ENCODE measurements at regions not wholly inside any gene's neighbourhood (a gene's known extent, or its start where the extent isn't known, plus 50 kb on each side); places are given as distances from the start of the nearest gene placed in this dataset.

- H3K27me3 ChIP-seq, result no peaks in the 10 kb centered on the region
- no peak for TF ChIP-seq EP300 (IDR thresholded peaks at IDR 0.05; ENCODE audit: low read depth)
- no peak for TF ChIP-seq POLR2A (IDR thresholded peaks at IDR 0.05)
- TF ChIP-seq CTCF (IDR thresholded peaks at IDR 0.05), result no peak
- TF ChIP-seq POLR2AphosphoS5 (IDR thresholded peaks at IDR 0.05), result no peak
- whole genome bisulfite sequencing, 2 donors (ENCODE audit: low coverage in 1 of 2), result 80% methylated on average over 2 of the region's 2 CpGs; no CpG with 5 or more reads in 1 of the 2 donors
- no peak overlapping the region for H3K27ac ChIP-seq
- no peaks in the 10 kb centered on the region for H3K4me1 ChIP-seq
- no peak for DNase-seq
- no peaks in the 10 kb centered on the region for H3K36me3 ChIP-seq
- in situ Hi-C loops (cut with MboI; ENCODE audit: low pct_ligation_motif_present in 1 of 4, low pct_unique_long_range_greater_than_20kb in 1 of 4, low sequenced_read_pairs in 3 of 4) (no loop called here), intact Hi-C loops (cut with DNase I; ENCODE audit: low total_unique reads) (no loop called here)
- H3K9me3 ChIP-seq, result no peaks in the 10 kb centered on the region
- no peak overlapping the region for H3K4me3 ChIP-seq
Observed at GRCh38 chr1:55592122-55592521, 377.0 kb upstream of the USP24 start.

- no peak overlapping the region for H3K4me3 ChIP-seq
- TF ChIP-seq POLR2AphosphoS5 (IDR thresholded peaks at IDR 0.05), result peak in 1 of 3 donors; percentile 16
- TF ChIP-seq EP300 (IDR thresholded peaks at IDR 0.05; ENCODE audit: low read depth), result no peak
- 65 to 74% methylated on average over 3 to 7 of the region's 7 CpGs for WGBS, 2 donors (ENCODE audit: low coverage in 1 of 2)
- no peaks in the 10 kb centered on the region for H3K4me1 ChIP-seq
- H3K9me3 ChIP-seq, result no peaks in the 10 kb centered on the region
- no peaks in the 10 kb centered on the region for H3K36me3 ChIP-seq
- H3K27me3 ChIP-seq, result no peaks in the 10 kb centered on the region
- DNase-seq, result no peak
- intact Hi-C loops (cut with DNase I; ENCODE audit: low total_unique reads) (no loop called here), in situ Hi-C loops (cut with MboI; ENCODE audit: low pct_ligation_motif_present in 1 of 4, low pct_unique_long_range_greater_than_20kb in 1 of 4, low sequenced_read_pairs in 3 of 4) (no loop called here)
- H3K27ac ChIP-seq, result peak overlapping the region in 3 of 4 donors; percentile 21 to 63 (median 34)
Observed at GRCh38 chr1:55589671-55590297, 374.6 kb upstream of the USP24 start.

GRCh38 chr1:55588309-55588708 lies 373.1 kb upstream of the USP24 start:
- DNase-seq, result no peak
- Histone ChIP-seq H3K27me3 (no peaks in the 10 kb centered on the region), H3K4me3 (no peak overlapping the region), H3K9me3 (no peaks in the 10 kb centered on the region), H3K4me1 (no peaks in the 10 kb centered on the region), H3K27ac (no peak overlapping the region), H3K36me3 (no peaks in the 10 kb centered on the region)
- intact Hi-C loops (cut with DNase I; ENCODE audit: low total_unique reads), result no loop called here
- TF ChIP-seq CTCF (IDR thresholded peaks at IDR 0.05) (no peak), POLR2AphosphoS5 (IDR thresholded peaks at IDR 0.05) (no peak), POLR2A (IDR thresholded peaks at IDR 0.05) (no peak), EP300 (IDR thresholded peaks at IDR 0.05; ENCODE audit: low read depth) (no peak)
- WGBS, 2 donors (ENCODE audit: low coverage in 1 of 2), result 36 to 58% methylated on average over 2 of the region's 2 CpGs
- in situ Hi-C loops (cut with MboI; ENCODE audit: low pct_ligation_motif_present in 1 of 4, low pct_unique_long_range_greater_than_20kb in 1 of 4, low sequenced_read_pairs in 3 of 4), result no loop called here

GRCh38 chr1:55586771-55587170 lies 371.6 kb upstream of the USP24 start:
- Histone ChIP-seq H3K27ac (no peak overlapping the region), H3K27me3 (no peaks in the 10 kb centered on the region), H3K4me3 (no peak overlapping the region), H3K4me1 (peaks cover 0 to 2% (median 0%) of the 10 kb centered on the region in 4 donors), H3K9me3 (no peaks in the 10 kb centered on the region), H3K36me3 (no peaks in the 10 kb centered on the region)
- no peak for DNase-seq
- in situ Hi-C loops (cut with MboI; ENCODE audit: low pct_ligation_motif_present in 1 of 4, low pct_unique_long_range_greater_than_20kb in 1 of 4, low sequenced_read_pairs in 3 of 4) (no loop called here), intact Hi-C loops (cut with DNase I; ENCODE audit: low total_unique reads) (no loop called here)
- 87 to 88% methylated on average over 1 to 3 of the region's 3 CpGs for WGBS, 2 donors (ENCODE audit: low coverage in 1 of 2)
- TF ChIP-seq EP300 (IDR thresholded peaks at IDR 0.05; ENCODE audit: low read depth), result no peak
- TF ChIP-seq POLR2AphosphoS5 (IDR thresholded peaks at IDR 0.05), result no peak

- WGBS, 2 donors (ENCODE audit: low coverage in 1 of 2), result 80 to 94% methylated on average over 3 of the region's 3 CpGs
- intact Hi-C loops (cut with DNase I; ENCODE audit: low total_unique reads) (no loop called here), in situ Hi-C loops (cut with MboI; ENCODE audit: low pct_ligation_motif_present in 1 of 4, low pct_unique_long_range_greater_than_20kb in 1 of 4, low sequenced_read_pairs in 3 of 4) (no loop called here)
- Histone ChIP-seq H3K9me3 (no peaks in the 10 kb centered on the region), H3K4me1 (peaks cover 0 to 8% (median 0%) of the 10 kb centered on the region in 4 donors), H3K36me3 (no peaks in the 10 kb centered on the region), H3K27me3 (no peaks in the 10 kb centered on the region), H3K27ac (peak overlapping the region in 1 of 4 donors; percentile 4), H3K4me3 (no peak overlapping the region)
- no peak for DNase-seq
- TF ChIP-seq POLR2A (IDR thresholded peaks at IDR 0.05) (no peak), EP300 (IDR thresholded peaks at IDR 0.05; ENCODE audit: low read depth) (no peak), POLR2AphosphoS5 (IDR thresholded peaks at IDR 0.05) (no peak), CTCF (IDR thresholded peaks at IDR 0.05) (no peak)
Observed at GRCh38 chr1:55585402-55585792, 370.2 kb upstream of the USP24 start.
